ENCODE measurements at regions not wholly inside any gene's neighbourhood (a gene's known extent, or its start where the extent isn't known, plus 50 kb on each side); places are given as distances from the start of the nearest gene placed in this dataset.

DNA sequence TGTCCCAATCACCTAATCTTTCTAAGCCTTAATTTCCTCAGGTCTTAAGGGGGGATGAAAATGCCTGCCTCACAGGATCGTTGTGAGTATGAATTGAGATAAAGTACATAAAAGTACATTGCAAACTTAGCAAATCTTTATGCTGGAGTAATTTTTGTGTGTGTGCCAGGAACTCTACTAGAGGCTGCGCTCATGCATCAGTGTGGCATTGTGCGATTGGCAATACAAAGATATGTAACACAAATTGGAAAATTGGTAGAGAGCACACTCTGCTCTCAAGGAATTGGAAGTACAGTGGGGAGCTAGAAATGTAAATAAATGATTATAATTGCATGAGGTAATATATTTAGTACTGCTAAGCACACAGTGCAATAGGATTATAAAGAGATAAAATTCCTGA lies 398.3 kb downstream of the DUSP10 start:
- in situ Hi-C loops (cut with MboI; ENCODE audit: low sequenced_read_pairs in 4 of 4): no loop called here
- ATAC-seq (no peak), DNase-seq (no peak)
- TF ChIP-seq POLR2A (IDR thresholded peaks at IDR 0.05): no peak
- TF ChIP-seq, protein P1, sequence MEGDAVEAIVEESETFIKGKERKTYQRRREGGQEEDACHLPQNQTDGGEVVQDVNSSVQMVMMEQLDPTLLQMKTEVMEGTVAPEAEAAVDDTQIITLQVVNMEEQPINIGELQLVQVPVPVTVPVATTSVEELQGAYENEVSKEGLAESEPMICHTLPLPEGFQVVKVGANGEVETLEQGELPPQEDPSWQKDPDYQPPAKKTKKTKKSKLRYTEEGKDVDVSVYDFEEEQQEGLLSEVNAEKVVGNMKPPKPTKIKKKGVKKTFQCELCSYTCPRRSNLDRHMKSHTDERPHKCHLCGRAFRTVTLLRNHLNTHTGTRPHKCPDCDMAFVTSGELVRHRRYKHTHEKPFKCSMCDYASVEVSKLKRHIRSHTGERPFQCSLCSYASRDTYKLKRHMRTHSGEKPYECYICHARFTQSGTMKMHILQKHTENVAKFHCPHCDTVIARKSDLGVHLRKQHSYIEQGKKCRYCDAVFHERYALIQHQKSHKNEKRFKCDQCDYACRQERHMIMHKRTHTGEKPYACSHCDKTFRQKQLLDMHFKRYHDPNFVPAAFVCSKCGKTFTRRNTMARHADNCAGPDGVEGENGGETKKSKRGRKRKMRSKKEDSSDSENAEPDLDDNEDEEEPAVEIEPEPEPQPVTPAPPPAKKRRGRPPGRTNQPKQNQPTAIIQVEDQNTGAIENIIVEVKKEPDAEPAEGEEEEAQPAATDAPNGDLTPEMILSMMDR (IDR thresholded peaks at IDR 0.05 in 4 of 5, conservative IDR thresholded peaks at IDR 0.05 in 1 of 5): no peak
- intact Hi-C loops (cut with DNase I; ENCODE audit: low total_unique reads): no loop called here
- H3K27ac ChIP-seq: no peak overlapping the region
- no peaks in the 10 kb centered on the region for H3K36me3 ChIP-seq
- no peaks in the 10 kb centered on the region for H3K27me3 ChIP-seq
- no peaks in the 10 kb centered on the region for H3K4me1 ChIP-seq
- no peak overlapping the region for H3K4me3 ChIP-seq
- no peaks in the 10 kb centered on the region for H3K9me3 ChIP-seq

DNA sequence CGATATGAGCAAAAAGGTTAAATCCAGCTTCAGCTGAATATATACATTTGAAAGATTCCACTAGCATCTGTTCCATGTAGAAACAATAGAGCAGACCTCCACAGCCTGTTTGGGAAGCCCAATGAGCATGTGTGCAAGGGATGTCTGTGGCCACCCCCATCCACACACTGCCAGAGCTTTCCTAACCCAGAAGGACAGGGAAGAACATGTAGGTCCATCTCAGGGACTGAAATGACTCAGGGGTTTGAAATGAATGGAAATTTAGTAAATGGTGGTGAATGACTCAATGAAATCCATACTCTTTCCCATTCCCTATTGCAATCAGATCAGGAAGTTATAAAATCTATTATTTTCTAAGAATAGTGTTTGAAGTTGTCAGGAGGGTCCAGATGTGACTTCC lies 397.2 kb downstream of the DUSP10 start:
- DNase-seq: no peak
- intact Hi-C loops (cut with DNase I; ENCODE audit: low total_unique reads): no loop called here
- H3K9me3 ChIP-seq: no peaks in the 10 kb centered on the region
- no peak for ATAC-seq
- TF ChIP-seq POLR2A (IDR thresholded peaks at IDR 0.05): no peak
- no peak overlapping the region for H3K27ac ChIP-seq
- H3K27me3 ChIP-seq: no peaks in the 10 kb centered on the region
- in situ Hi-C loops (cut with MboI; ENCODE audit: low sequenced_read_pairs in 4 of 4): no loop called here
- no peaks in the 10 kb centered on the region for H3K4me1 ChIP-seq
- H3K4me3 ChIP-seq: no peak overlapping the region
- no peaks in the 10 kb centered on the region for H3K36me3 ChIP-seq

DNA sequence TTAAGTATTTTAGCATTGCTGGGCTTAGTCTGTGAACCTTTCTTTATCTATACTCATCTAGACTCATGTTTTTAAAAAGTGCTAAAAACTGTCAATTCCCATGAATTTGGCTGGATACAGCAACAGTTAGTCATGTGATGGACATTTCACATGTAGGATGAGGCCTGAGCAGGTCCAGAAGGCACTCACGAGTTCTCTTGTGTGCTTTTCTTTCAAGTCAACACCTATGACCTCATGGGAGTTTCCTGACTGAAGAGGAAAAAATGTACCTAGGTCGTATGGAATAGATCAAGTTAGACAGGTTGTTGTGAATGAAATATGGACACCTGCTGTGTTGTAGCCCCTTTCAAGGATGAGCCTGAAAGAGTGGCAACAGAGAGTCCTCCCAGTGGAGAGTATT lies 394.2 kb downstream of the DUSP10 start:
- intact Hi-C loops (cut with DNase I; ENCODE audit: low total_unique reads): no loop called here

DNA sequence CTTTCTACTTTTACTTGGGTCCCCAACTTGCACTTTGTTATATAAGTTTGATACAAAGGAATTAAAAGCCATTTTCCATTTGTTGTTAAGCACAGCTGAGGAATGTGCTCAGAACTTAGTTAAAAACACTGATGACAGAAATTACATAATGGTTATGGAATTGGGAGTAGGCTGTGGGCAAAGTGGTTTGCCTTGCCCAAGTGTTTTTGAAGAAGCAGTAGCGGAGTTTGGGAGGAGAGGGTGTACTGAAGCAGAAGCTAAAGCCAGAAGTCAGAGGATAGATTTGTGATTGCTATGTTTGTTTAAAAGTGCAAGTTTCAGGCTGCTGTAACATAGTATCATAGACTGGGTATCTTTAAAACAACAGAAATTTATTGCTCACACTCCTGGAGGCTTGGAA lies 391.8 kb downstream of the DUSP10 start:
- Histone ChIP-seq H3K4me1 (no peaks in the 10 kb centered on the region), H3K36me3 (no peaks in the 10 kb centered on the region), H3K27me3 (no peaks in the 10 kb centered on the region), H3K9me3 (no peaks in the 10 kb centered on the region), H3K27ac (no peak overlapping the region), H3K4me3 (no peak overlapping the region)
- TF ChIP-seq, protein P1 (IDR thresholded peaks at IDR 0.05 in 4 of 5, conservative IDR thresholded peaks at IDR 0.05 in 1 of 5): no peak
- no peak for TF ChIP-seq POLR2A (IDR thresholded peaks at IDR 0.05)
- ATAC-seq: no peak
- intact Hi-C loops (cut with DNase I; ENCODE audit: low total_unique reads) (no loop called here), in situ Hi-C loops (cut with MboI; ENCODE audit: low sequenced_read_pairs in 4 of 4) (no loop called here)
- no peak for DNase-seq

More for the DNA sequence above, 394.2 kb downstream of the DUSP10 start:
- H3K4me1 ChIP-seq: no peaks in the 10 kb centered on the region
- H3K27ac ChIP-seq: no peak overlapping the region
- in situ Hi-C loops (cut with MboI; ENCODE audit: low sequenced_read_pairs in 4 of 4): no loop called here
- TF ChIP-seq POLR2A (IDR thresholded peaks at IDR 0.05): no peak
- TF ChIP-seq, protein P1 (IDR thresholded peaks at IDR 0.05 in 4 of 5, conservative IDR thresholded peaks at IDR 0.05 in 1 of 5): no peak
- DNase-seq (no peak), ATAC-seq (no peak)
- no peaks in the 10 kb centered on the region for H3K27me3 ChIP-seq
- H3K9me3 ChIP-seq: no peaks in the 10 kb centered on the region
- H3K4me3 ChIP-seq: no peak overlapping the region
- H3K36me3 ChIP-seq: no peaks in the 10 kb centered on the region

DNA sequence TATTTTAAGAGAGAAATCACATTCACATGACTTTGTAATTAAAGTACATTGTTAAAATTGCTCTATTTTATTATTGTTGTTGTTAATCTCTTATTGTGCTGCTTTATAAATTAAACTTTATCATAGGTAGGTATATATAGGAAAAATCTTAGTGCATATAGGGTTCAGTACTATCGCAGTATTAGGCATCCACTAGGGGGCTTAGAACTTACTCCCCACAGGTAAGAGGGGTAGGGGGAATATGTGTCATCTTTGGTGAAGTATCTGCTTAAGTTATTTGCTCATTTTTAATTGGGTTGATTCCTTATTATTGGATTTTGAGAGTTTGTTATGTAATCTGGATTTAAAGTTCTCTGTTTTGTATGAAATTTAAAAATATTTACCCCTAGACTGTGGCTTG lies 385.2 kb downstream of the DUSP10 start:
- in situ Hi-C loops (cut with MboI; ENCODE audit: low sequenced_read_pairs in 4 of 4) (no loop called here), intact Hi-C loops (cut with DNase I; ENCODE audit: low total_unique reads) (no loop called here)
- Histone ChIP-seq H3K27ac (no peak overlapping the region), H3K4me1 (no peaks in the 10 kb centered on the region), H3K36me3 (no peaks in the 10 kb centered on the region), H3K4me3 (no peak overlapping the region), H3K27me3 (no peaks in the 10 kb centered on the region), H3K9me3 (no peaks in the 10 kb centered on the region)
- DNase-seq (no peak), ATAC-seq (no peak)
- TF ChIP-seq, protein P1 (IDR thresholded peaks at IDR 0.05 in 4 of 5, conservative IDR thresholded peaks at IDR 0.05 in 1 of 5): no peak
- no peak for TF ChIP-seq POLR2A (IDR thresholded peaks at IDR 0.05)
